Neutrophil (primary cell): ENCODE measurements at regions not wholly inside any gene's neighbourhood (a gene's known extent, or its start where the extent isn't known, plus 50 kb on each side); places are given as distances from the start of the nearest gene placed in this dataset.

Source experiments
- H3K27ac ChIP-seq: fragments of 200-600 bp; sonication (generic); 2 replicates; pipeline ENCODE4 v1.5.1; 2016; ENCODE audit warnings: mild to moderate bottlenecking, moderate library complexity
- H3K27me3 ChIP-seq: fragments of 200-600 bp; sonication (generic); 2 replicates; pipeline ENCODE4 v1.6.0; 2016; ENCODE audit warnings: mild to moderate bottlenecking
- H3K36me3 ChIP-seq: fragments of 200-600 bp; sonication (generic); 2 replicates; pipeline ENCODE4 v1.5.1; 2017
- H3K4me1 ChIP-seq, 2 experiments: fragments of 200-600 bp in 1 of 2; sonication (generic) in 1 of 2; 1 replicate in 1 of 2; 2 replicates in 1 of 2; pipeline versions ENCODE4 v1.5.1 to v1.6.1; 2013 to 2016; ENCODE audit warnings: low read depth in 1 of 2, low read length in 1 of 2, mild to moderate bottlenecking in 1 of 2, moderate library complexity in 1 of 2; ENCODE audit not compliant: control insufficient read depth in 1 of 2, insufficient read depth in 1 of 2
- H3K4me3 ChIP-seq, 2 experiments: fragments of 200-600 bp in 1 of 2; sonication (generic) in 1 of 2; 1 replicate in 1 of 2; 2 replicates in 1 of 2; pipeline ENCODE4 v1.5.1; 2013 to 2016; ENCODE audit warnings: low read depth in 1 of 2, low read length in 1 of 2, mild to moderate bottlenecking in 1 of 2, moderate library complexity in 1 of 2
- H3K9me3 ChIP-seq: fragments of 200-600 bp; sonication (generic); 2 replicates; pipeline ENCODE4 v1.5.1; 2016
- CTCF ChIP-seq: fragments of 200-600 bp; sonication (generic); IDR thresholded peaks from 2 replicates; pipeline ENCODE4 v1.5.1; 2016; ENCODE audit warnings: antibody characterized with exemption

DNA sequence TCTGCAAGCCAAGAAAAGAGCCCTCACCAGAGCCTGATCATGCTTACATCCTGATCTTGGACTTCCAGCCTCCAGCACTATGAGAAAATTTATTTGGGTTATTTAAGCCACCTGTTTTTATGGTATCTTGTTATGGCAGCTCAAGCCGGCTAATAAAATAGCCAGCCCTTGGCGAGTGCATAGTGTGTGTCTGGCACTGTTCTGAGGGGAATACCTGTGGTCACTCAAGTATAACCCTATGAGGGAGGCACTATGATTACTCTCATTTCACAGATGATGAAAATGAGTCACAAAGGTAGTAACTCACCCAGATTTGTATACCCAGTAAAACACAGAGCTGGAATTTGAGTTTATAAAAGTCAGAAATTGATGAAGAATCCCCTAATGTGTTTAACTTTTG lies 556.9 kb upstream of the SETBP1 start:
- no peaks in the 10 kb centered on the region for H3K4me1 ChIP-seq
- no peak overlapping the region for H3K27ac ChIP-seq
- peaks cover 4% of the 10 kb centered on the region for H3K9me3 ChIP-seq
- H3K4me3 ChIP-seq: no peak overlapping the region
- no peak for TF ChIP-seq CTCF
- H3K36me3 ChIP-seq: no peaks in the 10 kb centered on the region
- H3K27me3 ChIP-seq: no peaks in the 10 kb centered on the region

DNA sequence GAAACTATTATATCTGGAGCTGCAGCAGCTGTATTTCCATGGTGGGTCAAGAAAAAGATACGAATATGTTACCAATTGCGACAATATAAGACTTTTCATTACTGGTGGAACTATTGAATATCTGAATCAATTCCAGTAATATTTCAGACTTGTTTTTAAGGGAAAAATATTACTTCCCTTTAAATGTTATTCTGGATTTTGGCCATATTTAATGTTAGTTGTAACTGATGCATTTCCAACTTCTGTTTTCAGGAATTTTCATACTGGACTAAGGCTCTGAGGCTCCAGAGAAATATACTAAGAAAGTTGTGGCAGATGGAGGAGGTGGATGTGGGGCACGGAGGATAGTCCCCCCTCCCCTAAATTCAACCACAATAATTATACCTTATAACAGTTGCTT lies 555.2 kb upstream of the SETBP1 start:
- no peak for TF ChIP-seq CTCF
- Histone ChIP-seq H3K36me3 (no peaks in the 10 kb centered on the region), H3K4me3 (no peak overlapping the region), H3K27me3 (no peaks in the 10 kb centered on the region), H3K9me3 (peaks cover under 1% of the 10 kb centered on the region), H3K4me1 (no peaks in the 10 kb centered on the region), H3K27ac (no peak overlapping the region)

DNA sequence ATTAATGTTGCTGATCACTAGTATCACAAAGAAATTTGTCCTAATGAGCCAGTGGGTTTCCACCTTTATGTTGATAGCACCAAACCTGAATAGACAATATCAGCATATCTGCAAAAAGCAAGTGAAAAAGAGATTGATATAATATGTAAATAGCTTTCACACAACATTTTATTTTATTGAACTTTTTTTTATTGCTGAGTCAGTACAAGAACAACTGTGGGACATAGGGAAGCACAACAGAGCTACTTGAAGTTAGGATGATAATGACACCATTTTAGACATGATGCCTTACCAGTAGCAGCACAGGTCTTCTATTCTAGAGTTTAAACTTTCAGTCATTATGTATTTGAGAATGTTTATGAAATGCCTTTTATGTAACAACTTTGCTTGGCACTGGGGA lies 554.1 kb upstream of the SETBP1 start:
- Histone ChIP-seq H3K4me3 (no peak overlapping the region), H3K27ac (no peak overlapping the region), H3K9me3 (no peaks in the 10 kb centered on the region), H3K36me3 (no peaks in the 10 kb centered on the region), H3K27me3 (no peaks in the 10 kb centered on the region), H3K4me1 (no peaks in the 10 kb centered on the region)
- no peak for TF ChIP-seq CTCF

DNA sequence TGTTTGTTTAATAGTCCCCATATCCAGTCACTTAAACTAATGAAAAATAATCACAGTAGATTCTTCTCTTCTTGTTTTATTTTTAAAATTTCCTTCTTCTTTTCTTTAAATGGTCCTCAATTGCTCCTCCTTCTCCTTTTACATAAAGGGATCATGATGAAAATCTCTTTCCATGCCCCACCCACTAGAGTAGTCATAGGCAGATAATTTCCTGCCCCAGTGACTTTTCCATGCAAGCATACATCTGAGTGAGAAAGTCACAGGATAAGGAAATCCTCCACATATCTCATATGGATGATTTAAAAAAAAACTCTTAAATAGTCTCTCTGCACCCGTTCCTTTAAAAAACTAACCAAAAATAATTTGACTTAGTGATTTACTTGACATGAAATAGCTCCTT lies 552.3 kb upstream of the SETBP1 start:
- Histone ChIP-seq H3K4me3 (no peak overlapping the region), H3K36me3 (no peaks in the 10 kb centered on the region), H3K27ac (no peak overlapping the region), H3K4me1 (no peaks in the 10 kb centered on the region), H3K9me3 (no peaks in the 10 kb centered on the region), H3K27me3 (no peaks in the 10 kb centered on the region)
- TF ChIP-seq CTCF: no peak

- Histone ChIP-seq H3K9me3 (no peaks in the 10 kb centered on the region), H3K4me3 (no peak overlapping the region), H3K4me1 (no peaks in the 10 kb centered on the region), H3K27me3 (no peaks in the 10 kb centered on the region), H3K27ac (no peak overlapping the region), H3K36me3 (no peaks in the 10 kb centered on the region)
- TF ChIP-seq CTCF: no peak
Measured at GRCh38 chr18:44130376-44130942, 550.2 kb upstream of the SETBP1 start.

DNA sequence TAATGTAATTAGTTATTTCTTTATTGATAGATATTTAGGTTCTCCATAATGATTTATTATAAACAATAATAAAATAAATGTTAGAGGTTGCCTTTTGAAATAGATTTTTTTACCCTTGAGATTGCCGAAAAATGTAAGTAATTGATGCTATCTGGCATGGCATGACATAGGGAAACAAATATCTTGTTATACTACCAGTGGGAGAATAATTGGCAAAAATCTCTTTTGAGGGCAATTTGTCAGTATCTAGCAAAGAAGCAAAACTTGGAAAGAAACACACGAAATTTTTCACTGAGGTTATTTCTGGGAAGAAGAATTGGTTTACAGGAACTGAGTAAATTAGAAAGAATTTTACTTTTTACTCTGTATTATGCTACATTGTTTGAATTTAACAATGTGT lies 547.2 kb upstream of the SETBP1 start:
- no peak overlapping the region for H3K4me3 ChIP-seq
- no peaks in the 10 kb centered on the region for H3K27me3 ChIP-seq
- H3K4me1 ChIP-seq: no peaks in the 10 kb centered on the region
- TF ChIP-seq CTCF: no peak
- H3K27ac ChIP-seq: no peak overlapping the region
- no peaks in the 10 kb centered on the region for H3K36me3 ChIP-seq
- H3K9me3 ChIP-seq: no peaks in the 10 kb centered on the region
